SKM-1 (cell line): ENCODE measurements at regions not wholly inside any gene's neighbourhood (a gene's known extent, or its start where the extent isn't known, plus 50 kb on each side); places are given as distances from the start of the nearest gene placed in this dataset.

Experiments used
- DNase-seq: peaks from one replicate; lab custom pipeline; 2025; ENCODE audit not compliant: unreplicated experiment; lab: John Stamatoyannopoulos, UW

DNA sequence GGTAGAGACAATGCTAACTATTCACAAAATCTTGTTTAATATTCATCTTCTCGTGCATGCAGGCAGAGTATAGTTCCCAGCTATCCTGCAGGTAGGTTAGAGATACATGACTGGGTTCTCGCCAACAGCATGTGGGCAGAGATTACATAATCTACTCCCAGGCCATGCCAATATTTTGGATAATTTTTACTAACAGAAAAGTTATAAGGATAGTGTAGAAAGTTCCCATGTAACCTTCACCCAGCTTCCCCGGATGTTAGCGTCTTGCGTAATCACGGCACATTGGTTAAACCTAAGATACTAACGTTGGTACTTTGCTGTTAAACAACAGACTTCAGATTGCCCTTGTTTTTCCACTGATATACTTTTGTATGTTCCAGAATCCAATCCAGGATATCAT, 215.5 kb upstream of the LARGE1 start:
- no peak for DNase-seq

DNA sequence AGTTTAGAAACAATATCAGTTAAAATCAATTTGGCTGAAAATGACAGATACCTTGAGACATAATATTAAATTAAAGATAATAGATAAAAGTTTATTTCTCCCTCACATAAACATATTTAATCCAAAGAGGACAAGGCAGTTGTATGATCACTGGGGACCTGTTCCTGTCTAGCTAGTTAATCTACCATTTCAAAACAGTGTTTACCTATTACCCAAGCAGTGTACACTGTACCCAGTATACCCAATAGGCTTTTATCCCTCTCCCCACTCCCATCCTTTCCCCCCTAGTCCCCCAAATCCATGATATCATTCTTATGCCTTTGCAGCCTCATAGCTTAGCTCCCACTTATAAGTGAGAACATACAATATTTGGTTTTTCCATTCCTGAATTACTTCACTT, 229.7 kb upstream of the LARGE1 start:
- DNase-seq: no peak

DNA sequence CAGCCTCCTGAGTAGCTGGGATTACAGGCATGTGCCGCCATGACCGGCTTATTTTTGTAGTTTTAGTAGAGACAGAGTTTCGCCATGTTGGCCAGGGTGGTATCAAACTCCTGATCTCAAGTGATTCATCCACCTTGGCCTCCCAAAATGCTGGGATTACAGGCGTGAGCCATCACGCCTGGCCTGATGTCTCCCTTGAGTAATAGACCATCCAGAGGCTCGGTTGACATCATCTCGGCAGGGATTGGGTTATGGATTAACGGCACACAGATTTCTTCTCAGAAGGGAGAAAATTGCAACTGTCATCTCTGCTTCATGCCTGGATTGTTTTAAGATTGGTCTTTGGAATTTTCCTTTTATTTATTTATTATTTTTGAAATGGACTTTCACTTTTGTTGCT, 239.2 kb upstream of the LARGE1 start:
- DNase-seq: no peak

DNA sequence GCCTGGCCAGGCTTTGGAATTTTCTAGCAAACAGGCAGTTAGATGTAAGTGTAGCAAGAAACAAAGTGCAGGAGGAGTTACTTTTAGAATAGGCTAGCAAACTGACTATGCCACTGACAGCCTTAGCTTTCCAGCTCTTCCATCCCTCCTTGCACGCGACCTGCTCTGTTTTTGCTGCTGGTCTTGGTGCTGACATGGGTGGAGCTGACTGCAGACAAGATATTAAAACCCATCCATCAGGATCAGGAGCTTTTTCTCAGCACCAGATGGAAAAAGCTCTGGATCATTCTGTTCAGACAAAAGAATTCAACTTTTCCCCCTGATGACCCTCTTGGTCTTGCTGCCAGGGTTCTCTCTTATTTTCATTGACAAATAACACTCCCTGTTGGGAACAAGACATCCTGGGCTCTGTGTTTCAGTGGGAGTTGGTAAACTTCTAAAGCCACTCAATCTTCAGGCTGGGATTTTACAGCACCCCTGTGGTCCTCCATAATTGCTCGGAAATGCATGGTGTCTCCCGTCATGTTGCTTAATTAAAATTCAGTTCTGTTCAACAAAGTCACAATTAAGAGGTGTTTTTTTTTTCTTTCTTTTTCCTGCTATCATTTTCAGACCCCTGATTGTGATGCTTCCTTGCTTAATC, 240.0 kb upstream of the LARGE1 start:
- DNase-seq: no peak

DNA sequence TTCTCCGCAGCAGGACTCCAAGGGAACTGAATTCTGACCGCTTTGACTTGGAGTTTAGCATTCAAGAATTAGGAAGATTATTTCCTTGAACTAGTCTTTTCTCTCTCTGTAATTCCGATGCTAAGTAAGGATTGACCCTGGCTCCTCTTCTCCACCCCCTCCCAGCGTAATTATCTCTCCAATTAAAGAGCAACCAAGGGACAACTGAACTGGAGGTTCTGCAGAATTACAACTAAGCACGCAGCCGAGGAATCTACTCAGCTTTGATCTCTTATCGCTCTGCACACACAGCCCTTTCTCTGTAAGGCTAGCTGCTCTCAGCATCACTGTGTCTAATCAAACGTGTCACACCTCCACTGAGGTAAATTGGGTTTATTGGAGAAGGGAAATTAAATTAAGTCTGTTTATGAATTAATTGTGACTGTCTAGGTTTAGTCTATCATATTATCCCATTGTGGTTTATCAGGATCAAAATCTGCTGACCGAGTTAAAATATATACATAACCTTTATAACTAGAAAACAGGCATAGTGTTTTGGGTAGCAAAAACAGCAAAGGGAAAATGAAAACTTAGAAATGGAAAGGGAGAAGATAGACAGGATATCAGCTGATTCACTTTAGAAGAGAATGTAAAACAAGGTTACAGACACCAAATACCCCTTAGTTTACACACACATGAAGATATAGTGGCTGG, 241.3 kb upstream of the LARGE1 start:
- DNase-seq: no peak

DNA sequence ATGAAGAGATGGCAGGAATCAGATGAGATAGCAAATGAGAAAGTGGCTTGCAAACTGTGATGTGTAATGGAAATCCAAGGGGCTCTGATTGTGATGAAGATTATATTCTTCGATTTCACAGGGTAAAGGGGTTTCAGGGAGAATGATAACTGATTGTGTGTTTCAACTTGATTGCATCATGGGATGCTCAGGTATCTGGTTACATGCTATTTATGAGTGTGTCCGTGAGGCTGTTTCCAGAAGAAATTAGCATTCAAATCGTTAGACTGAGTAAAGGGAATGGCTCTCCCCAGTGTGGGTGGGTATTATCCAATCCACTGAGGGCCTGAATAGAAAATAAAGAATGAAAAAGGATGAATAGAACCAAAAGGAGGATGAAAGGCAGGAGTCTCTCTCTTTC, 278.7 kb upstream of the LARGE1 start:
- DNase-seq: no peak

DNA sequence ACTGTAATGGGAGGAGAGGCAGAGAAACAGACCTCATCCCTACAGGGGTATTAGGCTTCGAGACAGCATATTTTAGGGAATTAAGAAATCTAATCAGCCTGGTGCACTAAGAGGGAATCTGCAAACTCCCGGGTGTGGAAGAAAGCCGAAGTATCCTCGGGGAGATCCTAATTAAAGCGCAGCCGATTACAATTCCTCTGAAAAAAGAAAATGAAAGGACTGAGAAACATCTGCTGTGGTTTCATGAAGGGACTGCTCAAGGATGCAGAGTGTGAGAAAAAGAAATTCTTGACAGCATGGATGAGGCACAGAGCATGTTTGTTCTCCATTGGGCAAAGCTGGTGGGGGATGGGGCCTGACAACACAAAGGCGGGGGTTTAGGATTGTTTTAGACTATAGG, 290.0 kb upstream of the LARGE1 start:
- DNase-seq: no peak

DNA sequence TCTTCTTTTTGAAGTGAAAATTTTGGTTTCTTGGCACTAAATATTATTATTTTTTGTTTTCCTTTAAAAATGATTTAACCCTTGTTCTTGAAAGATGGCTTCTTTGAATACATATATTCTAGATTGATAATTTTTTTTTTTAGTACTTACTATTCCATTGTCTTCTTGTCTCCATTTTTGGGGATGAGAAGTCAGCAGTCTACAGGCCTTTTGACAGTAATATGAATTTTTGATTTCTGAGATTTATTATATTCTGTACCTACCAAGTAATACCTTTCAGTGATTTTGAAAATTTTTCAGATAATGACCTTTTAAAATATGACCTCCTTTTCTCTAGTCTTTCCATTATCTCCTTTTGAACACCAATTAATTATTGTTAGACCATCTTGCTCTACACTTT, 294.1 kb upstream of the LARGE1 start:
- DNase-seq: no peak

DNA sequence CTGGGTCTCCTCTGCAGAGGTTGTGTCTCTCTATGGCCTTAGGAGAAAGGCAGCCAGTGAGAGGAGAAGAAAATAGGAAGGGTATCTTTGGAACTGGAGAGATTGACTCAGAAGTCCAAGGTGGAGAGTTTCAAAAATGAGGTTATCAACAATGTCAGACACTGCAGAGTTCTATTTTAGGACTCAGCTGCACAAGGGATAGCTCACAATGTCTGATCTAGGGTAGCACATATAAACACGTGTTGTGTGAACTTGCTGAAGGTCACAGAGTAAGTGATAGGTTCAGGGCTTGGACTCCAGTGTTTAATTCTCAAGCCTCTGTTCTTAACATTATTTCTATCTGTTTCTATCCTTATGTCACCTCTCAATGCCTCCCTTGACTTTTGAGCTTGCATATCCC, 305.0 kb upstream of the LARGE1 start:
- no peak for DNase-seq

DNA sequence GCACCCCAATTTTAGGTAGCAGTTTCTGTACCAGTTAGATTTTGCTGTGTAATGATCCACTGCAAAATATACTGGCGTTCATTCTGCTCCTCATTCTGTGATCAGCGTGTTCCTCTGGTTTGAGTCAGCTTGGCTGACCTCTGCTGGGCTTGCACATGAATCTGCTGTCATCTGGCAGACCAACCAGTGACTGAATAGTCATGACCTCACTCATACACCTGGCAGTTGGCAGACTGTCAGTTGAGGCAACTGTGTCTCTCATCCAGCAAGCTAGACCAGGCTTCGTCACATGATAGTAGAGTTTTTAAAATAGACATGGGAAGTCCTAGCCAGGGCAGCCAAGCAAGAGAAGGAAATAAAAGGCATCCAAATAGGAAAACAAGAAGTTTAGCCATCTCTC, 316.3 kb upstream of the LARGE1 start:
- DNase-seq: no peak

DNA sequence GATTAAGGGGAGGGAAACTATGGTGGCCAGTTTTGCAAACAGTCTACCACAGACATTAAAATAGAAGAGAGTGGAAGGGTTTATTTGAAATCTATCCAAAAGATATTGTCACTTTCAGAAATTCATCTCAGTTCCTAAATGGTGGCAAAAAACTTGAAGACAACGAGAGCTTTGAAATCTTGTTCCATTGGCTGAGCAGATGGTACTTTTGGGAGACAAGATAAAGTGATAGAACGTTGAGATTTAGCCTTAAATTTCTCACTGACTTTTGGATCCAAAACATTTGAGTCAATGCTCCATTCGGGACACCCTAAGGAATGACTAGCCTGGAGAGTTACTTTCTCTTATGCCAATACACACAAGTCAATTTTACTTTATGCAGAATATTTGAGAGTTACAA, 319.1 kb upstream of the LARGE1 start:
- DNase-seq: no peak

DNA sequence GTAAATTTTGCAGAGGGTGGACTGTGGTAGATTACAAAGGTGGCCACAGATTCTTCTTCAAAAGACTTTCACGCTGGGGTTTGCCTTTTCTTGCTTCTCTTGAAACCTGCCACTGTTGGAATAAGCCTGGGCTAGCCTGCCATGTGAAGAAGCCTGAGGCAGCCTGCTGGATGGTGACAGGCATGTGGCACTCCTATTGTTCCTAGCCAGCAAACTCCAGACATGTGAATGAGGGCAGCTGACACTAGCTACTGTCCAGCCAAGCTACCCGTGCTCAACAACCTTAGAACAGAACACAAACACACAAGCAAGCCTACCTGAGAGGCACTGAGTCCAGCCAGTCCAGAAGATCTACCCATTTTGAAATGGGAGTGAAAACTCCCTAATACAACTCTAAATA, 322.7 kb upstream of the LARGE1 start:
- DNase-seq: no peak

DNA sequence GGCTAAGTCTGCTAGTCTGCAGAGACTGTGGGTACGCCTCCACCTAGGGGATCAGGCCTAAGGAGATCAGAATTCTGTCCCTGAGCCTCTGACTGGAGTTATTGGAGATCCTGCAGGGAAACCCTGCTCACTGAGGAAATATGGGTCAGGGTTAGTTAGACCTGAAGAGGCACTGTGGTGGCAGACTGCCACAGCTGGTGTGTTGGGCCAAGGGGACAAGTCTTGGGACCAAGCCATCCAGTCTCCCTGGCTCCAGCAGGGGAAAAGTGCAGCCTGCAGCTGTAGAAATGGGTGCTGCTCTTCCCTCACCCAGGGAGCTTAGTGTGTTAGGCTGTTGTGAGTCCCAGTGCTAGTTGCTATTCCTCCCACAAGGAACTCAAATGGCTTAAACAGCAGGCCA, 334.8 kb upstream of the LARGE1 start:
- no peak for DNase-seq

DNA sequence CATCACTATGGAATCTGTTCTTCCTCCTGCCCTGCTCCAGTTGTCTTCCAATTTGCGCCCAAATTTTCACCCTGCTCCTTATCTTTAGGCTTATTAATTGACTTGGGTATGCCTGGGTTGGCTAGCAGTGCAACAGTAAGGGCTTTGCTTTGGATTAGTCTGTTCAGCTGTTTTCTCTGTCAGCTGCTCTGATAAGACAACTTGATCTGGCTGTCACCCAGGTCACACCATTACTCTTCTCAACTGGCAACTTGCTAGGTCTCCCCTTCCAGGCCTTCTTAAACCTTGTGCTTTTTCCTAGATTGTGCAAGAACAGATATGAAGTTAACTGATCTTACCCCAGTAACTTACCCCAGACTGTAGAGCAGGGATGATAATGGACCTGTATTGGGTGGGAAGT, 357.8 kb upstream of the LARGE1 start:
- no peak for DNase-seq

DNA sequence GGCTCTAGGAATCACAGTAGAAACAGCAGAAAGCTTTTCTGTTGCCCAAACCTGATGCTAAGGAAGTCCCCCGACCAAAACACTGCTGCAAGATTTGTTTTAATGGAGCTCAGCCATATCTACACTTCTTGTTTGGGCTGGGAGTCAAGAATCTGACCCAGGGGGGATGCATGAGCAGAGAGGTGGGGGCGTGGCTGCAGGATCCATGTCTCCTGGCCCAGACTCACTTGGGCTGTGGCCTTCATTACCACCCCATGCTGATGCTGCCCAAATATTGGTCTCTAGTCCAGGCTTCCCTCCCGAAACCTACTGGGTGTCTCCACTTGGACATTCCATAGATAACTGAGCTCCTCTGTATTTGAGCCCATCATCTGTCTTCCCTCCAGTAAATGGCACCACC, 361.5 kb upstream of the LARGE1 start:
- no peak for DNase-seq

DNA sequence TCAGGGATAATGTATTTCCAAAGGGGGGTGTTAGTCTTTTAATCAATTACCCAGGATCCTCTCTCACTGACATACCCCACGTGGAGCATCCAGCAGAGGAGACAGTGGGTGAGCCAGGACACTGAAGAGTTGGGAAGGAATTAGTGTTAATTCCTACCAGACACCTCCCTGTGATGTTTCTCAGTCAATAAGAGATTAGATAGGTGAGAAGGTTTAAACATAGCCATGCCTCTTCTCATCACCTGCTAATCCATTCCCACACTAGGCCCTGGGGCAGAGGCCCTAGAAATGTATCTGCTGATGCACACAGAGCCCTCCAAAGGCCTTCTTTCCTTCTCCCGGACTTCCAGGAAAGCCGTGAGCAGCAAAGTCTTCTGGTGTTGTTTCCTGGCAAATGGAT, 363.6 kb upstream of the LARGE1 start:
- no peak for DNase-seq

DNA sequence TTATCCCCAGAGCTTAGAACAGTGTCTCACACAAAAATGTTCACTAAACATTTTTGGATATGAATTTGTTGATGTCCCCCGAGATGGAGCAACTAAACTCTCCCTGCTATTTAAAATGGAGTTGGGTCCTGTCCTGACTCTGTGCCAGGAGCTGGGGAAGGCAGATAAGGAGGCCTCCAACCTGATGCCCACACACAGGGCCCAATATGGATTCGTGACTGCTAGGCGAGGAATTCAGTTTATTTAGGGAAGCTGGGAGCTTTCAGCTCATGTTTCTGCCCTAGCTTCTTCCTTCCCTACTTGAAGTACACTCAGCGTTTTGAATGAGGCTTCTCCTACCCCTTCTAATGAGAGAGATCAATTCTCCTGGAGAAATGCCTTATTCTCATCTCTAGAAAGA, 373.0 kb upstream of the LARGE1 start:
- DNase-seq: no peak

DNA sequence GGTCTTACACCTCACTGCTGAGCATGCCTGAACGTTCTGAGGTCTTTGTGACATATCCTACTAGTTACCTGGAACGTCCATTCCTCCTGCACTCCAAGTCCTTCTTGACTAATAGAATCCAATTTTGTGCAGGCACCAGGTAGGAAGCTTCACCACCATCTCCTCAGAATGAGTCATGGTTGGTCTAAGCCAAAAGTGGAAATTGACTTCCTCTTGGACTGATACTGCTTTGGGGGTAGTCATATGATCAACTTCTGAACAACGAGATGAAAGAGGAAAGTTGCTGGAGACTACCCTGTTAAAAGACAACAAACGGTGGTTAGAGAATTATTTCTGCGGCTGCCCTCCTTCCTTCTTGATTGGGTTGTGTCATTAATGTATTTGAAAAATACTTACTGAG, 374.2 kb upstream of the LARGE1 start:
- no peak for DNase-seq

DNA sequence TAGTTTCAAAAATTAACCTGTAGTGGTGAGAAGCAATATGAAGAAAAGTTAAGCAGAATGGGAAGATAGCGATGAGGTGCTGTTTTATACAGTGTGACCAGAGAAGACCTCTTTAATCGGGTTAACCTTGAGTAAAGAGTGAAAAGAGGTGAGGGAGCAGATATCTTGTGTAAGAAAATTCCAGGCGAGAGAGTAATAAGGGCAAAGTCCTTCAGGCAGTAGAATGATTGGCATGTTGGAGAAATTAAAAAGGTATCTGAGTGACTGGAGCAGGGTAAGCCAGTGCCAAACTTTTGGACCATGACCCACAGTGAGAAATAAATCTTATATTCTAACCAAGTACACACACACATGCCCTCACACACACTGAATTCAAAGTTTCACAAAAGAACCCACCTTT, 374.7 kb upstream of the LARGE1 start:
- no peak for DNase-seq

DNA sequence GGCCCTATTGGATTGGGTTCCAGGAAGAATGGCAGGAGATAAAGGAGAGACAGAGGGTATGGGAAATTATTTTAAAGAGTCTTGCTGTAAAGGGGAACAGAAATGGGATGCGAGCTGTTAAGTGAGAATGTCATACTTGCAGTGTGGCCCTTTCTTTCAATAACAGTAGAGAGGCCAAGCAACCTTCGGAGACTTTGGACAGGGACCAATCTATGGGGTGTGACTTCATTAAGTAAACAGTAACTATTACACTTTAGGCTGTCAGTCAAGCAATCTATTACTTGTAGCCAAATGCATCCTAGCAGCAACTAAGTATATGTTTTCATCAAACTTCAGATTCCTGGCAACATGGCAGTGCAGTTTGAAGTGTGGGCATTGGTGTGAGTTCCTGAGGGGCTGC, 376.2 kb upstream of the LARGE1 start:
- no peak for DNase-seq

DNA sequence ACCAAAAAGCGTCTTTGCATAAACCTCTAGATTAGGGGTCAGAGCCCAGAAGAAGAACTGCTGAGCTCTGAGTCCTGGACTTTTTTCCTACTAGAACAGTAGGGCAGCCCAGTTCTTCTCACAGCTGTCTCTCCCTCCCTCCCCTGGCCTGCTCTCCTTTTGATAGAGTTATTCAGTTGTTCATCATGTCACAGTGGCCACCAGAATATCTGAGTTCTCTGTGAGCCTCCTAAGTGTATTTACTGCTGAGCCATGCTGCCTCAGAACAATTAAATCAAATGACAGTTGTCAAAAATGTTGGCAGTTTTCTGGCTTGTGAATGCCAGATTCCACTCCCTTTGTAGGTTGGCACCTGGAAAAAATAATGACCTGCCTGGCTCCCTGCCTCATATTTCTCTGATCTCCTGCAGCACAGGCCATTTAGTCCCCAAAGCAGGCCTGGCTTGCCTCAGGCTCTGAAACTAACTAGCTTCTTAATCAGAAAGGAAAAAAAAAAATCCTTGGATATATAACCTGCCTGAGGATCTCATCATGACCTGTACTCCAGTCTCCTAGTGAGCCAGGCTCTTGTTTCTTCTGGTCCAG, 377.4 kb upstream of the LARGE1 start:
- DNase-seq: no peak

DNA sequence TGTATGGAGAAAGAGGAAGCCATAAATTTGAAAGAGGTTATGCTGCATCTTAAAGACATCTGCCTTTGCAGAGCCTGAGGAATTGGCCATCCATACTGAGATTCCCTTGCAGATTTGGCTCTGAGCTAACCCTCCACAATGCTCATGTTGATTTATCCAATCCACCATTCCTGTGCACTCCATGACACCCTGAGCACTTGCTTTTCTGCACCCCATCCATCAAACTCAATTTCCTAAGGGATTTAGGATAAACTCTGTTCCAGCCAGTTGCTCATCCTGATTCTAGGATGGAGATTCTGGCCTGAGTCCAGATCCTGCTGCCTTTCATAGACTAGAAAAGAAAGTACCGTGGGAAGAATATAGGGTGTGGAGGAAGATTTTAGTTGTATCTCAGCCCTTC, 379.2 kb upstream of the LARGE1 start:
- DNase-seq: no peak

DNA sequence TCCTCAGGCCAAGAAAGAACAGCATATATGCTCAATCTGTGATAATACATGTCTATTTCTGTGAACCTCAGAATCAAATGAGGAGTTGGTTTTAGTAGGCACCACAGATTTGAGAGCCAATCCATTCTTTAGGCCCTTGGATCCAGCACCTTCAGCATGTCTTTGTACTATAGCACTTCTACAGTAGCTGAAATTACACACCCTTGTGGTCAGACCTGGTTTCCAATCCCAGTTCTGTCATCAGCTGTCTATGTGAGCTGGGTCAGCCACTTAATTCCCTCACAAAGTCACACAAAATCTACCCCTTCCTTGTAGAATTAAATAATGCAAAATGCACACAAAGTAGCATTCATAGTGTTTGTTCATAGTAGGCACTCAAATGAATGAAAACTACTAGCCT, 381.3 kb upstream of the LARGE1 start:
- no peak for DNase-seq
